GM13976 (cell line): ENCODE measurements at regions not wholly inside any gene's neighbourhood (a gene's known extent, or its start where the extent isn't known, plus 50 kb on each side); places are given as distances from the start of the nearest gene placed in this dataset.

Source experiments
- DNase-seq: peaks from one replicate; pipeline ENCODE4 v3.0.0; 2012; ENCODE audit warnings: low spot score
- CTCF ChIP-seq: IDR thresholded peaks from 2 replicates; pipeline ENCODE4 v1.5.1; 2012; ENCODE audit warnings: borderline replicate concordance, mild to moderate bottlenecking; ENCODE audit not compliant: insufficient read depth; ENCODE audit errors: extremely low read depth, missing control alignments, control extremely low read depth
- in situ Hi-C: fragments of 300-500 bp; cut with MboI; formaldehyde crosslinking; loops from one replicate; pipeline ENCODE4 v1.12.0; 2022; ENCODE audit warnings: low sequenced_read_pairs, mixed read lengths, inconsistent platforms; ENCODE audit not compliant: unreplicated experiment

DNA sequence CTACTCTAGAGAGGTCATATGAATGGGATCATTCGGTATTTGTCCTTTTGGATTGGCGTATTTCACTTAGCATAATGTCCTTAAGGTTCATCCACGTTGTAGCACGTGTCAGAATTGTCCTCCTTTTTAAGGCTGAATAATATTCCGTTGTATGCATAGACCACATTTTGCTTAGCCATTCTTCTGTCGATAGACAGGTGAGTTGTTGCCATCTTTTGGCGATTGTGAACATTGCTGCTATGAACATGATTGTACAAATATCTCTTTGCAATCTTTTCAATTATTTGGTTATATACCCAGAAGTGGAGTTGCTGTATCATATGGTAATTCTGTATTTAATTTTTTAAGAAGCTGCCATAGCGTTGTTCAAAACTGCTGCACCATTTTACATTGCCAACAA, 52.4 kb upstream of the GOLGA8J start:
- no peak for DNase-seq
- no peak for TF ChIP-seq CTCF
- in situ Hi-C loops = no loop called here

GRCh38 chr15:30023798-30024295, 58.9 kb upstream of the GOLGA8J start:
- in situ Hi-C loops = no loop called here

DNA sequence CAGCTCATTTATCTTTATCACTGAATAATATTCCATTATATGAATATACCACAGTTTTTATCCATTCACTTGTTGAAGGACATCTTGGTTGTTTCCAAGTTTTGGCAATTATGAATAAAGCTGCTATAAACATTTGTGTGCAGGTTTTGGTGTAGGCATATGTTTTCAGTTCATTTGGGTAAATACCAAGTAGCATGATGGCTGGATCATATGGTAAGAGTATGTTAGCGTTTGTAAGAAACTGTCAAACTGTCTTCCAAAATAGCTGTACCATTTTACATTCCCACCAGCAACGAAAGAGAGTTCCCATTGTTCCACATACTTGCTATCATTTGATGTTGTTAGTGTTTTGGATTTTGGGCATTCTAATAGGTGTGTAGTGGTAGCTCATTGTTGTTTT, 72.0 kb upstream of the GOLGA8J start:
- DNase-seq = no peak
- no peak for TF ChIP-seq CTCF
- in situ Hi-C loops = no loop called here

More at GRCh38 chr15:30023798-30024295, 58.9 kb upstream of the GOLGA8J start:
- DNase-seq = no peak
- no peak for TF ChIP-seq CTCF

GRCh38 chr15:30008156-30008555, 74.6 kb upstream of the GOLGA8J start:
- no peak for DNase-seq
- no peak for TF ChIP-seq CTCF
- in situ Hi-C loops = no loop called here

GRCh38 chr15:30001602-30002001, 81.2 kb upstream of the GOLGA8J start:
- DNase-seq = no peak
- no peak for TF ChIP-seq CTCF
- in situ Hi-C loops = no loop called here

DNA sequence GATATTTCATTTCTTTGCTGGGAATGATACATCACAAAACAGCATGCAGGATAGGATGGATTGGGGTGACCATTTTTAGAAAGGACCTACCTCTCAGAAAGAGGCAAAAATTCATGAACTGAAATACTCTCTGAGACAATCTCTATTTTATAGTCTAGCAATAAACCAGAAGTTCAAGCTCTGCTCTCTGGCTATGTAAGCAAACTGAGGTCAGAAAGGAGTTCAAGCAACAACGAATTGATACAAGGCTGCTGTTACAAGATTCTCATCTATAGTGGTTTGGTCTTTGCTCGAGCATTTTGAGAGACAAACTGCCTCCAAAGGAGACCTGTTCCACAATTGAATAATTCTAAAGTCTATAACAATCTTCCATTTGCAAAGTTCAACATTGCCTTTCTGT, 84.7 kb upstream of the GOLGA8J start:
- no peak for DNase-seq
- TF ChIP-seq CTCF = no peak
- in situ Hi-C loops = no loop called here

GRCh38 chr15:29997499-29997898, 85.3 kb upstream of the GOLGA8J start:
- no peak for TF ChIP-seq CTCF
- DNase-seq = no peak
- in situ Hi-C loops = no loop called here
